ENCODE measurements at regions not wholly inside any gene's neighbourhood (a gene's known extent, or its start where the extent isn't known, plus 50 kb on each side); places are given as distances from the start of the nearest gene placed in this dataset.

DNA sequence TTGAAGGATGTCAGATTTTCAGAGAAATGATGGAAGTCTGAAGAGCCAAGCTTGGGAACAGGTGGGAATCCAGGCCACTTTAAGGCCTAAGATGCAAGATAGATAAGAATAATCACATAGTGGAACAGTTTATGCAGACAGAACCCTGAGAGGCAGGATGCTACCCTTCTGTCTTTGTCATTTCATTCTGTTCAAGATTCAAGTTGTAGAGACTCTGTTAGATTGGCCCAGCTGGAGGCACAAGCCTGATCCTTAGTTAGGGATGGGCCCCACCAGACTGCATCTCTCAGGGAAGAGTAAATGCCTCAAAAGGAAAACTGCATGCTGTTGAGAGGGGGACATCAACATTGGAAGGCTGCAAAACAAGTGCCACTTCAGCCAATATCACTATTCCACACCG is 287.0 kb downstream of the PCNX1 start:
- no peaks in the 10 kb centered on the region for H3K9me3 ChIP-seq
- H3K4me3 ChIP-seq = no peak overlapping the region
- H3K4me1 ChIP-seq = no peaks in the 10 kb centered on the region
- H3K27ac ChIP-seq = no peak overlapping the region
- no peak for DNase-seq
- intact Hi-C loops (cut with DNase I; ENCODE audit: low total_unique reads) = no loop called here
- H3K27me3 ChIP-seq = no peaks in the 10 kb centered on the region
- TF ChIP-seq, protein P1, sequence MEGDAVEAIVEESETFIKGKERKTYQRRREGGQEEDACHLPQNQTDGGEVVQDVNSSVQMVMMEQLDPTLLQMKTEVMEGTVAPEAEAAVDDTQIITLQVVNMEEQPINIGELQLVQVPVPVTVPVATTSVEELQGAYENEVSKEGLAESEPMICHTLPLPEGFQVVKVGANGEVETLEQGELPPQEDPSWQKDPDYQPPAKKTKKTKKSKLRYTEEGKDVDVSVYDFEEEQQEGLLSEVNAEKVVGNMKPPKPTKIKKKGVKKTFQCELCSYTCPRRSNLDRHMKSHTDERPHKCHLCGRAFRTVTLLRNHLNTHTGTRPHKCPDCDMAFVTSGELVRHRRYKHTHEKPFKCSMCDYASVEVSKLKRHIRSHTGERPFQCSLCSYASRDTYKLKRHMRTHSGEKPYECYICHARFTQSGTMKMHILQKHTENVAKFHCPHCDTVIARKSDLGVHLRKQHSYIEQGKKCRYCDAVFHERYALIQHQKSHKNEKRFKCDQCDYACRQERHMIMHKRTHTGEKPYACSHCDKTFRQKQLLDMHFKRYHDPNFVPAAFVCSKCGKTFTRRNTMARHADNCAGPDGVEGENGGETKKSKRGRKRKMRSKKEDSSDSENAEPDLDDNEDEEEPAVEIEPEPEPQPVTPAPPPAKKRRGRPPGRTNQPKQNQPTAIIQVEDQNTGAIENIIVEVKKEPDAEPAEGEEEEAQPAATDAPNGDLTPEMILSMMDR (IDR thresholded peaks at IDR 0.05) = no peak
- no peak for TF ChIP-seq POLR2A (IDR thresholded peaks at IDR 0.05)
- H3K36me3 ChIP-seq = no peaks in the 10 kb centered on the region

DNA sequence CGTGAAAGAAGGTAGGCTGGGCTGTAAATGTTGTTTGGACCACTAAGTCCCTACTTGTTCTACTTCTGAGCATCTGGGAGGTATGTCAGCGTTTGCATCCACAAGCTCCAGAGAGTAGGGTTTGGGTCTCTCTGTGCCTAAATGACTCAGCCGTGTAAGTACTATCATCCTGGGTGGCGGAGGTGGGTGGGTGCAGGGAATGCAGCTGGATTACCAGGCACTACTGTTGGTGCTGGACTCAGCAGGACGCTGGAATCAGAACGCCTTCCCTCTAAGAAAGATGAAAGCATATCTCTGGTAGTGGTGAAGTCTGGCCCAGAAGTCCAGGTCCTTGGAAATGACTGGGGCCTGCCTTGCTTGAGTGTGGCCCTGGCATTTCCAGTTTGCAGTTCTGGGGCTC is 289.7 kb downstream of the PCNX1 start:
- Histone ChIP-seq H3K4me1 (no peaks in the 10 kb centered on the region), H3K27ac (no peak overlapping the region), H3K4me3 (no peak overlapping the region), H3K36me3 (no peaks in the 10 kb centered on the region), H3K9me3 (no peaks in the 10 kb centered on the region), H3K27me3 (no peaks in the 10 kb centered on the region)
- intact Hi-C loops (cut with DNase I; ENCODE audit: low total_unique reads) = no loop called here
- DNase-seq = no peak
- TF ChIP-seq, protein P1 (IDR thresholded peaks at IDR 0.05) = no peak
- TF ChIP-seq POLR2A (IDR thresholded peaks at IDR 0.05) = no peak

DNA sequence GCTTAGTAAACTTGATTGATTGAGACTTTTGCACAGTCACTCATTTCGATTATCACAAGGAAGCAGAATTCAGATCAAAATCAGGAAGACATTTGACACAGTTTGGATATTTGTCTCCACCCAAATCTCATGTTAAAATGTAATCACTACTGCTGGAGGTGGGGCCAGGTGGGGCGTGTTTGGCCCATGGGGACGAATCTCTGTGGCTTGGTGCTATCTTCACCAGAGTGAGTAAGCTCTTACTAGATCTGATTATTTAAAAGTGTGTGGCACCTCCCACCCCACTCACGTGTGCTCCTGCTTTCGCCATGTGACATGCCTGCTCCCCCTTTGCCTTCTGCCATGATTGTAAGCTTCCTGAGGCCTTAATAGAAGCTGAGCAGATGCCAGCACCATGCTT is 291.4 kb downstream of the PCNX1 start:
- no peak for DNase-seq
- Histone ChIP-seq H3K4me1 (no peaks in the 10 kb centered on the region), H3K9me3 (no peaks in the 10 kb centered on the region), H3K27me3 (no peaks in the 10 kb centered on the region), H3K4me3 (no peak overlapping the region), H3K36me3 (no peaks in the 10 kb centered on the region), H3K27ac (no peak overlapping the region)
- no peak for TF ChIP-seq POLR2A (IDR thresholded peaks at IDR 0.05)
- TF ChIP-seq, protein P1 (IDR thresholded peaks at IDR 0.05) = no peak
- intact Hi-C loops (cut with DNase I; ENCODE audit: low total_unique reads) = no loop called here

DNA sequence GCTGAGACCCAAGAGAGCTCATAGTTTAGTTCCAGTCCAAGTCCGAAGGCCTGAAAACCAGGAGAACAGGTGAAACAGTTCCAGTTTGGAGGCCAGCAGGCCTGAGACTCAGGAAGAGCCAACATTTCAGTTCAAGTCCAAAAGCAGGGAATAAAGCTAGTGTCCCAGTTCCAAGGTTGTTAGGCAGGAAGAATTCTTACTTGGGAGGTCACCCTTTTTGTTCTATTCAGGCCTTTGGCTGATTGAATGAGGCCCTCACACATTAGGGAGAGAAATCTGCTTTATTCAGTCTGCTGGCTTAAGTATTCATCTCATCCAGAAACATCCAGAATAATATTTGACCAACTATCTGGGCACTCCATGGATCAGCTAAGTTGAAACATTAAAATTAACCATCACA is 294.6 kb downstream of the PCNX1 start:
- H3K4me1 ChIP-seq = no peaks in the 10 kb centered on the region
- no peaks in the 10 kb centered on the region for H3K9me3 ChIP-seq
- intact Hi-C loops (cut with DNase I; ENCODE audit: low total_unique reads) = no loop called here
- H3K4me3 ChIP-seq = no peak overlapping the region
- no peak for DNase-seq
- H3K27ac ChIP-seq = no peak overlapping the region
- no peaks in the 10 kb centered on the region for H3K27me3 ChIP-seq
- TF ChIP-seq POLR2A (IDR thresholded peaks at IDR 0.05) = no peak
- TF ChIP-seq, protein P1 (IDR thresholded peaks at IDR 0.05) = no peak
- H3K36me3 ChIP-seq = no peaks in the 10 kb centered on the region

DNA sequence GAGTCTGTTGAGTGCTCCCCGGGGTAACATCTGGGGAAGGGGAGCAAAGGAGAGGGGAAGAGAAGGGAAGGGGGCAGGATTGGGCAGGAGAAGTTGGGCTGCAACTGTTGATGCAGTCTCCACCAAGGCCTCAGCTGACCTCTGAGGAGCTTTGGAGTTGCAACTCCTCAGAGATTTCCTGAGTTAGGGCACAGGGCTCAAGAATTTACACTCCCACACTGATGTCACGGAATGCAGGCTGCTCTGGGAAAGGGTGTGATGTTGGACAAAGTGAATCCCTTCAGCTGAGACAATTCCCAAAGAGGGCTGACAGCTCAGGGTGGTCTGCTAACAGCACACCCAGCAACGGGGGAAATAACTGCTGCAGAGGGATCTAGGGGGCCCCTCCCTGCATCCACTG is 295.6 kb downstream of the PCNX1 start:
- Histone ChIP-seq H3K27ac (no peak overlapping the region), H3K4me1 (no peaks in the 10 kb centered on the region), H3K4me3 (no peak overlapping the region), H3K9me3 (no peaks in the 10 kb centered on the region), H3K36me3 (no peaks in the 10 kb centered on the region), H3K27me3 (no peaks in the 10 kb centered on the region)
- DNase-seq = no peak
- TF ChIP-seq POLR2A (IDR thresholded peaks at IDR 0.05) = no peak
- TF ChIP-seq, protein P1 (IDR thresholded peaks at IDR 0.05) = no peak
- intact Hi-C loops (cut with DNase I; ENCODE audit: low total_unique reads) = no loop called here

Measured in uterus (tissue), 3 donors.